SK-N-SH (cell line): ENCODE measurements at regions not wholly inside any gene's neighbourhood (a gene's known extent, or its start where the extent isn't known, plus 50 kb on each side); places are given as distances from the start of the nearest gene placed in this dataset.

Experiments
- CTCF ChIA-PET: fragments of 300-600, 350-600 bp; formaldehyde crosslinking; extraction: SDS; loops from one replicate; lab custom pipeline; 2021; lab: Yijun Ruan, JAX
- POLR2A ChIA-PET: fragments of 350-600 bp; sonication (Branson Sonifier 250); formaldehyde crosslinking; extraction: SDS; loops from one replicate; lab custom pipeline; 2020; ENCODE audit warnings: antibody characterized with exemption, inconsistent platforms; lab: Yijun Ruan, JAX
- DNase-seq: peaks from one replicate; pipeline ENCODE4 v3.0.0; 2012
- H2AFZ ChIP-seq: fragments of 200-600 bp; sonication (generic); 2 replicates; pipeline ENCODE4 v1.8.1; 2016; ENCODE audit warnings: antibody characterized with exemption, mild to moderate bottlenecking, low read depth
- H3F3A ChIP-seq: fragments of 200-600 bp; sonication (generic); replicated peaks from 2 replicates; pipeline ENCODE3; 2016; ENCODE audit warnings: antibody characterized with exemption, mild to moderate bottlenecking; ENCODE audit not compliant: insufficient read depth
- H3K27ac ChIP-seq, 2 experiments: fragments of 200-500 bp in 1 of 2; fragments of 200-600 bp in 1 of 2; sonication (Bioruptor generic) in 1 of 2; sonication (generic), shearing (Covaris generic) in 1 of 2; 2 replicates each; pipeline versions ENCODE4 v1.5.1 to v1.6.1; 2014 to 2016; ENCODE audit warnings: low read depth in 2 of 2, inconsistent platforms in 1 of 2, low read length in 1 of 2, mild to moderate bottlenecking in 1 of 2, mixed read lengths in 1 of 2
- H3K27me3 ChIP-seq: fragments of 200-600 bp; sonication (generic), shearing (Covaris generic); 2 replicates; pipeline ENCODE4 v1.6.1; 2016; ENCODE audit warnings: mixed run types; ENCODE audit not compliant: insufficient read depth
- H3K36me3 ChIP-seq, 2 experiments: fragments of 200-500 bp in 1 of 2; fragments of 200-600 bp in 1 of 2; sonication (Bioruptor generic) in 1 of 2; sonication (generic) in 1 of 2; replicated peaks in 1 of 2; 2 replicates each; pipeline versions ENCODE3 to v1.5.1; 2014 to 2016; ENCODE audit warnings: low read length in 1 of 2, mild to moderate bottlenecking in 1 of 2; ENCODE audit not compliant: insufficient read depth in 2 of 2, control insufficient read depth in 1 of 2
- H3K4me1 ChIP-seq, 2 experiments: fragments of 200-500 bp in 1 of 2; fragments of 200-600 bp in 1 of 2; sonication (Bioruptor generic) in 1 of 2; sonication (generic), shearing (Covaris generic) in 1 of 2; 2 replicates each; pipeline versions ENCODE4 v1.5.1 to v1.6.1; 2014 to 2016; ENCODE audit warnings: low read depth in 1 of 2, low read length in 1 of 2, mixed run types in 1 of 2; ENCODE audit not compliant: insufficient read depth in 2 of 2, control insufficient read depth in 1 of 2
- H3K4me2 ChIP-seq: fragments of 200-600 bp; sonication (generic), shearing (Covaris generic); 2 replicates; pipeline ENCODE4 v1.6.1; 2017; ENCODE audit warnings: mixed run types
- H3K4me3 ChIP-seq, 2 experiments: fragments of 200-500 bp in 1 of 2; fragments of 200-600 bp in 1 of 2; sonication (Bioruptor generic) in 1 of 2; sonication (generic), shearing (Covaris generic) in 1 of 2; 2 replicates each; pipeline versions ENCODE4 v1.5.1 to v1.8.1; 2014 to 2016; ENCODE audit warnings: low read depth in 2 of 2, inconsistent platforms in 1 of 2, low read length in 1 of 2, mild to moderate bottlenecking in 1 of 2, mixed read lengths in 1 of 2, moderate library complexity in 1 of 2
- H3K79me2 ChIP-seq: fragments of 200-600 bp; sonication (generic); 2 replicates; pipeline ENCODE4 v1.8.1; 2017; ENCODE audit warnings: mild to moderate bottlenecking; ENCODE audit not compliant: insufficient read depth
- H3K9ac ChIP-seq: fragments of 200-600 bp; sonication (generic); 2 replicates; pipeline ENCODE4 v1.6.1; 2017; ENCODE audit warnings: mixed run types
- H3K9me2 ChIP-seq: fragments of 200-600 bp; sonication (generic); 2 replicates; pipeline ENCODE4 v1.6.1; 2017; ENCODE audit warnings: mixed run types
- H3K9me3 ChIP-seq: fragments of 200-600 bp; sonication (generic); 2 replicates; pipeline ENCODE4 v1.6.1; 2017; ENCODE audit warnings: mixed run types, mild to moderate bottlenecking, moderate library complexity
- H4K20me1 ChIP-seq: fragments of 200-600 bp; sonication (generic); 2 replicates; pipeline ENCODE4 v1.6.1; 2017; ENCODE audit warnings: mild to moderate bottlenecking, mixed run types; ENCODE audit not compliant: insufficient read depth
- EP300 ChIP-seq, 2 experiments: IDR thresholded peaks; 2 replicates each; pipeline versions ENCODE4 v1.4.0 to v1.6.1; 2012; ENCODE audit warnings: borderline replicate concordance in 1 of 2, low read depth in 1 of 2, low read length in 1 of 2
- EZH2phosphoT487 ChIP-seq: fragments of 200-600 bp; sonication (generic); IDR thresholded peaks from 2 replicates; pipeline ENCODE4 v1.6.1; 2017; ENCODE audit warnings: low read depth, mixed run types, mild to moderate bottlenecking, antibody characterized with exemption, moderate library complexity, borderline replicate concordance
- FOXM1 ChIP-seq: IDR thresholded peaks from 2 replicates; pipeline ENCODE4 v1.4.0; 2012; ENCODE audit warnings: low read depth, mild to moderate bottlenecking
- GATA2 ChIP-seq: sonication (generic); formaldehyde crosslinking; IDR thresholded peaks from 2 replicates; pipeline ENCODE4 v1.5.0; 2020; ENCODE audit warnings: mild to moderate bottlenecking, missing genetic modification reagents
- JUND ChIP-seq: IDR thresholded peaks from 2 replicates; pipeline ENCODE4 v1.4.0; 2012
- MEF2A ChIP-seq: IDR thresholded peaks from 2 replicates; pipeline ENCODE4 v1.4.0; 2012; ENCODE audit warnings: low read depth, borderline replicate concordance
- NFIC ChIP-seq: IDR thresholded peaks from 2 replicates; pipeline ENCODE4 v1.4.0; 2012; ENCODE audit warnings: borderline replicate concordance
- POLR2AphosphoS5 ChIP-seq: IDR thresholded peaks from 2 replicates; pipeline ENCODE4 v1.6.1; 2012; ENCODE audit warnings: low read depth, low read length
- RFX5 ChIP-seq: IDR thresholded peaks from 2 replicates; pipeline ENCODE4 v1.6.1; 2012; ENCODE audit warnings: mild to moderate bottlenecking, improper control_type of control experiment, low read length
- SIN3A ChIP-seq: IDR thresholded peaks from 2 replicates; pipeline ENCODE4 v1.6.1; 2012; ENCODE audit warnings: low read depth, mild to moderate bottlenecking, low read length, moderate library complexity, borderline replicate concordance
- TEAD4 ChIP-seq: IDR thresholded peaks from 2 replicates; pipeline ENCODE4 v1.4.0; 2012; ENCODE audit warnings: mild to moderate bottlenecking, borderline replicate concordance; ENCODE audit not compliant: insufficient read depth
- WGBS: methylation state at CpG from one replicate; pipeline ENCODE4 v1.1.6; 2017; ENCODE audit warnings: low lambda C conversion rate; 5-methylcytosine and 5-hydroxymethylcytosine counted together
- TF ChIP-seq, protein P1 (sequence below): IDR thresholded peaks from 2 replicates; pipeline ENCODE4 v1.4.0; 2012; ENCODE audit warnings: low read depth, borderline replicate concordance
- TF ChIP-seq, protein P2 (sequence below): fragments of 150-350 bp; IDR thresholded peaks from 2 replicates; pipeline ENCODE4 v1.6.1; 2017; ENCODE audit warnings: antibody characterized with exemption, low read length, low read depth, borderline replicate concordance

DNA sequence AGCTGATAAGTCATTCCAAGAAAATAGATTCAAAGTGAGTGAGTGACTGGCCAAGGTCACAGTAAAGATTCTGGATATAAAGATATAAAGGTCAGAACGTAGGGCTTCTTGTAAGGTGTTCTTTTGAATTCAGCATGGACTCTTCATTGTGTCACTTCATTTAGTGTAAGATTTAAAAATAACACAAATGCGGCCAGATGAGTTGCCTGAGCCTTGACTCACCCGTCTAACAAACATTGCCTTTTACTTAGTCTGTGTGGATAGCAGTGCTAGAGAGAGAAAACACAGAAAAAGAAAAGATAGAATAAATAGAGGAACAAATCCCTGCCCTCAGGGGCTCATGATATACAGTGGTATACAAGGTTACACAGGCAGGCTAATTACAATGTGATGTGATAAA is 223.4 kb downstream of the PLPP3 start:
- no peak overlapping the region for H2AFZ ChIP-seq
- peak overlapping the region in 1 of 2 experiments; percentile 40; a peak in 2 of 4 replicates for H3K27ac ChIP-seq
- no peaks in the 10 kb centered on the region for H3K9me2 ChIP-seq
- H3K36me3 ChIP-seq = no peaks in the 10 kb centered on the region
- H3F3A ChIP-seq = no peaks in the 10 kb centered on the region
- no peaks in the 10 kb centered on the region for H4K20me1 ChIP-seq
- 80% methylated on average over 3 of the region's 3 CpGs for WGBS
- no peak for DNase-seq
- no peaks in the 10 kb centered on the region for H3K27me3 ChIP-seq
- ChIA-PET POLR2A (no interaction called here), CTCF (no interaction called here)
- no peak for TF ChIP-seq RFX5
- TF ChIP-seq SIN3A = no peak
- no peak for TF ChIP-seq POLR2AphosphoS5
- TF ChIP-seq NFIC = no peak
- no peak for TF ChIP-seq TEAD4
- no peak for TF ChIP-seq FOXM1
- no peak for TF ChIP-seq MEF2A
- no peak for TF ChIP-seq EP300 (IDR thresholded peaks at IDR 0.05; ENCODE audit: borderline replicate concordance in 1 of 2, low read depth in 1 of 2, low read length in 1 of 2)
- TF ChIP-seq GATA2 (CRISPR knock-in tag) = no peak
- TF ChIP-seq JUND = no peak
- TF ChIP-seq, protein P1, sequence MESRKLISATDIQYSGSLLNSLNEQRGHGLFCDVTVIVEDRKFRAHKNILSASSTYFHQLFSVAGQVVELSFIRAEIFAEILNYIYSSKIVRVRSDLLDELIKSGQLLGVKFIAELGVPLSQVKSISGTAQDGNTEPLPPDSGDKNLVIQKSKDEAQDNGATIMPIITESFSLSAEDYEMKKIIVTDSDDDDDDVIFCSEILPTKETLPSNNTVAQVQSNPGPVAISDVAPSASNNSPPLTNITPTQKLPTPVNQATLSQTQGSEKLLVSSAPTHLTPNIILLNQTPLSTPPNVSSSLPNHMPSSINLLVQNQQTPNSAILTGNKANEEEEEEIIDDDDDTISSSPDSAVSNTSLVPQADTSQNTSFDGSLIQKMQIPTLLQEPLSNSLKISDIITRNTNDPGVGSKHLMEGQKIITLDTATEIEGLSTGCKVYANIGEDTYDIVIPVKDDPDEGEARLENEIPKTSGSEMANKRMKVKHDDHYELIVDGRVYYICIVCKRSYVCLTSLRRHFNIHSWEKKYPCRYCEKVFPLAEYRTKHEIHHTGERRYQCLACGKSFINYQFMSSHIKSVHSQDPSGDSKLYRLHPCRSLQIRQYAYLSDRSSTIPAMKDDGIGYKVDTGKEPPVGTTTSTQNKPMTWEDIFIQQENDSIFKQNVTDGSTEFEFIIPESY = no peak
- peaks cover 5 to 8% of the 10 kb centered on the region in 2 experiments; a peak in 3 of 4 replicates for H3K4me1 ChIP-seq
- H3K9ac ChIP-seq = no peak overlapping the region
- no peak overlapping the region for H3K4me3 ChIP-seq
- no peak overlapping the region for H3K4me2 ChIP-seq
- H3K79me2 ChIP-seq = no peaks in the 10 kb centered on the region
- H3K9me3 ChIP-seq = no peaks in the 10 kb centered on the region

DNA sequence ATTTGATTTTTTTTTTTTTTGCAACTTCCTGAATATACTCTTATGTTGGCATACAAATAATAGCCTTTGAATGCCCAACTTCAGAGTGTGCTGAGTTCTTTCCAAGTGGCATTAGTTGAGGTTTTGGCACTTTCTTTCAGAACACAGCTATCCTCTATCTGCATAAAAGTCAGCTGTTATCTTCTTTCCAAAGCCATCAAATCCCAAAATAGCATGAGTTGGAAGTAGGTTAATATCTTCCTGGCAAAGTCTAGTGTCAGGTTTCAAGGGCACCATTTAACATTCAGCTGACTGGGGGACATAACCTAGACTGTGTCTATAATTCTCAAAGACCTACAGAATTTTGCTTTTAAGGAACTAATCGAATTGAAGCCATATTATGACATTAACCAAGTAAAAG is 223.9 kb downstream of the PLPP3 start:
- Histone ChIP-seq H3K4me1 (peaks cover 5 to 8% of the 10 kb centered on the region in 2 experiments; a peak in 3 of 4 replicates), H2AFZ (no peak overlapping the region), H3K4me2 (no peak overlapping the region), H3K9me2 (no peaks in the 10 kb centered on the region), H3K9me3 (no peaks in the 10 kb centered on the region), H3F3A (no peaks in the 10 kb centered on the region), H3K27ac (peak overlapping the region in 1 of 2 experiments; percentile 40; a peak in 2 of 4 replicates), H3K79me2 (no peaks in the 10 kb centered on the region), H3K4me3 (no peak overlapping the region), H3K36me3 (no peaks in the 10 kb centered on the region), H3K27me3 (no peaks in the 10 kb centered on the region), H4K20me1 (no peaks in the 10 kb centered on the region), H3K9ac (no peak overlapping the region)
- POLR2A ChIA-PET = no interaction called here
- CTCF ChIA-PET = no interaction called here
- WGBS = 41% methylated on average over 1 of the region's 1 CpG
- TF ChIP-seq RFX5 = no peak
- TF ChIP-seq TEAD4 = no peak
- DNase-seq = no peak

DNA sequence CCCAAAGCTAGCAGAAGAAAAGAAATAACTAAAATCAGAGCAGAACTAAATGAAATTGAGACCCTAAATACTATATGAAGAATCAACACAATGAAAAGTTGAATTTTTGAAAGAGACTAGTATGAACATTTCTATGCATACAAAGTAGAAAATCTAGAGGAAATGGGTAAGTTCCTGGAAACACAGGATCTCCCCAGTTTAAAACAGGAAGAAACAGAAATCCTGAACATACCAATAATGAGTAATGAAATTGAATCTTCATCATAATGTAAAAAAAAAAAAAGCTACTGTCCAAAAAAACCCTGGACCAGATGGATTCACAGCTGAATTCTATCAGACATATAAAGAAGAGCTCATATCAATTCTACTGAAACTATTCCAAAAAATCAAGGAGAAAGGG is 233.5 kb downstream of the PLPP3 start:
- Histone ChIP-seq H3K4me2 (no peak overlapping the region), H3K4me3 (no peak overlapping the region), H3K27me3 (no peaks in the 10 kb centered on the region), H3K9me3 (peaks cover 6% of the 10 kb centered on the region; the same call in 1 of the 2 replicates), H3F3A (no peaks in the 10 kb centered on the region), H3K9ac (no peak overlapping the region), H3K27ac (no peak overlapping the region), H3K36me3 (peaks cover 0 to 6% of the 10 kb centered on the region in 2 experiments), H3K4me1 (no peaks in the 10 kb centered on the region), H3K79me2 (no peaks in the 10 kb centered on the region), H2AFZ (no peak overlapping the region), H3K9me2 (no peaks in the 10 kb centered on the region), H4K20me1 (no peaks in the 10 kb centered on the region)
- TF ChIP-seq FOXM1 = no peak
- TF ChIP-seq EZH2phosphoT487 = no peak
- TF ChIP-seq, protein P2, sequence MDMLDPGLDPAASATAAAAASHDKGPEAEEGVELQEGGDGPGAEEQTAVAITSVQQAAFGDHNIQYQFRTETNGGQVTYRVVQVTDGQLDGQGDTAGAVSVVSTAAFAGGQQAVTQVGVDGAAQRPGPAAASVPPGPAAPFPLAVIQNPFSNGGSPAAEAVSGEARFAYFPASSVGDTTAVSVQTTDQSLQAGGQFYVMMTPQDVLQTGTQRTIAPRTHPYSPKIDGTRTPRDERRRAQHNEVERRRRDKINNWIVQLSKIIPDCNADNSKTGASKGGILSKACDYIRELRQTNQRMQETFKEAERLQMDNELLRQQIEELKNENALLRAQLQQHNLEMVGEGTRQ = no peak
- no peak for TF ChIP-seq POLR2AphosphoS5
- DNase-seq = no peak
- CTCF ChIA-PET = no interaction called here
- POLR2A ChIA-PET = no interaction called here
